ENCODE measurements at regions not wholly inside any gene's neighbourhood (a gene's known extent, or its start where the extent isn't known, plus 50 kb on each side); places are given as distances from the start of the nearest gene placed in this dataset.

GRCh38 chrX:142060191-142060590, 144.9 kb downstream of the MAGEC2 start:
- no peaks in the 10 kb centered on the region for H3K4me1 ChIP-seq (ENCODE audit: insufficient read depth, low read length)
- no peak overlapping the region for H3K4me3 ChIP-seq (ENCODE audit: insufficient read depth, low read length)
- H2AFZ ChIP-seq (ENCODE audit: low read length): no peak overlapping the region
- no peaks in the 10 kb centered on the region for H3K9me3 ChIP-seq (ENCODE audit: low read depth, low read length)
- H3K4me2 ChIP-seq (ENCODE audit: insufficient read depth, low read length): no peak overlapping the region
- H3K79me2 ChIP-seq (ENCODE audit: insufficient read depth, low read length): no peaks in the 10 kb centered on the region
- H3K27me3 ChIP-seq (ENCODE audit: insufficient read depth, low read length): no peaks in the 10 kb centered on the region
- DNase-seq (ENCODE audit: insufficient read length, low spot score, missing footprints): no peak
- no peaks in the 10 kb centered on the region for H3K36me3 ChIP-seq (ENCODE audit: insufficient read depth, low read length)
- no peaks in the 10 kb centered on the region for H4K20me1 ChIP-seq (ENCODE audit: insufficient read depth, low read length)
- H3K27ac ChIP-seq (ENCODE audit: low read depth, low read length): no peak overlapping the region
- TF ChIP-seq CTCF (IDR thresholded peaks at IDR 0.05; ENCODE audit: extremely low read depth, low read depth, low read length): no peak

- H3K36me3 ChIP-seq (ENCODE audit: insufficient read depth, low read length): no peaks in the 10 kb centered on the region
- DNase-seq (ENCODE audit: insufficient read length, low spot score, missing footprints): no peak
- no peak overlapping the region for H3K4me3 ChIP-seq (ENCODE audit: insufficient read depth, low read length)
- no peaks in the 10 kb centered on the region for H3K9me3 ChIP-seq (ENCODE audit: low read depth, low read length)
- no peaks in the 10 kb centered on the region for H4K20me1 ChIP-seq (ENCODE audit: insufficient read depth, low read length)
- no peak overlapping the region for H2AFZ ChIP-seq (ENCODE audit: low read length)
- H3K79me2 ChIP-seq (ENCODE audit: insufficient read depth, low read length): no peaks in the 10 kb centered on the region
- H3K4me1 ChIP-seq (ENCODE audit: insufficient read depth, low read length): no peaks in the 10 kb centered on the region
- TF ChIP-seq CTCF (IDR thresholded peaks at IDR 0.05; ENCODE audit: extremely low read depth, low read depth, low read length): no peak
- no peak overlapping the region for H3K4me2 ChIP-seq (ENCODE audit: insufficient read depth, low read length)
- H3K27ac ChIP-seq (ENCODE audit: low read depth, low read length): no peak overlapping the region
- no peaks in the 10 kb centered on the region for H3K27me3 ChIP-seq (ENCODE audit: insufficient read depth, low read length)
Observed at GRCh38 chrX:142054094-142054493, 150.4 kb downstream of the MAGEC1 start.

GRCh38 chrX:142052238-142052637, 148.5 kb downstream of the MAGEC1 start:
- H4K20me1 ChIP-seq (ENCODE audit: insufficient read depth, low read length): no peaks in the 10 kb centered on the region
- H3K9me3 ChIP-seq (ENCODE audit: low read depth, low read length): no peaks in the 10 kb centered on the region
- no peak overlapping the region for H3K4me3 ChIP-seq (ENCODE audit: insufficient read depth, low read length)
- no peak for DNase-seq (ENCODE audit: insufficient read length, low spot score, missing footprints)
- H3K4me2 ChIP-seq (ENCODE audit: insufficient read depth, low read length): no peak overlapping the region
- H3K36me3 ChIP-seq (ENCODE audit: insufficient read depth, low read length): no peaks in the 10 kb centered on the region
- no peak for TF ChIP-seq CTCF (IDR thresholded peaks at IDR 0.05; ENCODE audit: extremely low read depth, low read depth, low read length)
- H3K27me3 ChIP-seq (ENCODE audit: insufficient read depth, low read length): no peaks in the 10 kb centered on the region
- no peak overlapping the region for H2AFZ ChIP-seq (ENCODE audit: low read length)
- H3K27ac ChIP-seq (ENCODE audit: low read depth, low read length): no peak overlapping the region
- no peaks in the 10 kb centered on the region for H3K79me2 ChIP-seq (ENCODE audit: insufficient read depth, low read length)
- H3K4me1 ChIP-seq (ENCODE audit: insufficient read depth, low read length): no peaks in the 10 kb centered on the region

- H3K36me3 ChIP-seq (ENCODE audit: insufficient read depth, low read length): no peaks in the 10 kb centered on the region
- no peak overlapping the region for H2AFZ ChIP-seq (ENCODE audit: low read length)
- no peak overlapping the region for H3K27ac ChIP-seq (ENCODE audit: low read depth, low read length)
- no peaks in the 10 kb centered on the region for H4K20me1 ChIP-seq (ENCODE audit: insufficient read depth, low read length)
- H3K79me2 ChIP-seq (ENCODE audit: insufficient read depth, low read length): no peaks in the 10 kb centered on the region
- H3K4me1 ChIP-seq (ENCODE audit: insufficient read depth, low read length): no peaks in the 10 kb centered on the region
- no peak overlapping the region for H3K4me2 ChIP-seq (ENCODE audit: insufficient read depth, low read length)
- H3K9me3 ChIP-seq (ENCODE audit: low read depth, low read length): no peaks in the 10 kb centered on the region
- no peak for DNase-seq (ENCODE audit: insufficient read length, low spot score, missing footprints)
- no peaks in the 10 kb centered on the region for H3K27me3 ChIP-seq (ENCODE audit: insufficient read depth, low read length)
- H3K4me3 ChIP-seq (ENCODE audit: insufficient read depth, low read length): no peak overlapping the region
- TF ChIP-seq CTCF (IDR thresholded peaks at IDR 0.05; ENCODE audit: extremely low read depth, low read depth, low read length): no peak
Observed at GRCh38 chrX:142043196-142043595, 139.5 kb downstream of the MAGEC1 start.
